Gastroesophageal sphincter (tissue), 3 donors: ENCODE measurements at regions not wholly inside any gene's neighbourhood (a gene's known extent, or its start where the extent isn't known, plus 50 kb on each side); places are given as distances from the start of the nearest gene placed in this dataset.

Experiments used
- POLR2A ChIP-seq, 2 donors: fragments of 450-650 bp; IDR thresholded peaks; one replicate each; pipeline ENCODE4 v1.6.1; 2017; ENCODE audit warnings: antibody characterized with exemption in 2 of 2, mild to moderate bottlenecking in 2 of 2, moderate library complexity in 1 of 2
- POLR2AphosphoS5 ChIP-seq: sonication (generic); formaldehyde crosslinking; IDR thresholded peaks from one replicate; pipeline ENCODE4 v1.6.1; 2017; ENCODE audit warnings: antibody characterized with exemption
- TF ChIP-seq, protein P1 (sequence below), 4 experiments: fragments of 200-600 bp in 2 of 4; fragments of 450-650 bp in 2 of 4; sonication (generic) in 1 of 4; IDR thresholded peaks; one replicate each; pipeline ENCODE4 v1.5.1; 2017 to 2019; ENCODE audit warnings: antibody characterized with exemption in 4 of 4, mild to moderate bottlenecking in 2 of 4, moderate library complexity in 2 of 4

DNA sequence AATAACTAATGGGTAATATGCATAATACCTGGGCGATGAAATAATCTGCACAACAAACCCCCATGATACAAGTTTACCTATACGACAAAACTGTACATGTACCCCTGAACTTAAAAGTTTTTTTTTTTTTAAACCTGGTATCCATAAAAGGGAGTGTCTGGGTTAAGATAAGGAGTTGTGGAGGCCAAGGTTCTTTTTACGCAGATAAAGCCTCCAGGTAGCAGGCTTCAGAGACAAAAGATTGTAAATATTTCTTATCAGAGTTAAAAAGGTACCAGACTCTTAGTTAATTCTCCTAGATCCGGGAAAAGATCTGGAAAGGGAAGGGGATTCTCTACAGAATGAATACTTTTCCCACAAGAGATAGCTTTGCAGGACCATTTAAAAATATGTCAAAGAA, 259.4 kb upstream of the SSTR1 start:
- TF ChIP-seq POLR2A (IDR thresholded peaks at IDR 0.05), result no peak
- TF ChIP-seq, protein P1, sequence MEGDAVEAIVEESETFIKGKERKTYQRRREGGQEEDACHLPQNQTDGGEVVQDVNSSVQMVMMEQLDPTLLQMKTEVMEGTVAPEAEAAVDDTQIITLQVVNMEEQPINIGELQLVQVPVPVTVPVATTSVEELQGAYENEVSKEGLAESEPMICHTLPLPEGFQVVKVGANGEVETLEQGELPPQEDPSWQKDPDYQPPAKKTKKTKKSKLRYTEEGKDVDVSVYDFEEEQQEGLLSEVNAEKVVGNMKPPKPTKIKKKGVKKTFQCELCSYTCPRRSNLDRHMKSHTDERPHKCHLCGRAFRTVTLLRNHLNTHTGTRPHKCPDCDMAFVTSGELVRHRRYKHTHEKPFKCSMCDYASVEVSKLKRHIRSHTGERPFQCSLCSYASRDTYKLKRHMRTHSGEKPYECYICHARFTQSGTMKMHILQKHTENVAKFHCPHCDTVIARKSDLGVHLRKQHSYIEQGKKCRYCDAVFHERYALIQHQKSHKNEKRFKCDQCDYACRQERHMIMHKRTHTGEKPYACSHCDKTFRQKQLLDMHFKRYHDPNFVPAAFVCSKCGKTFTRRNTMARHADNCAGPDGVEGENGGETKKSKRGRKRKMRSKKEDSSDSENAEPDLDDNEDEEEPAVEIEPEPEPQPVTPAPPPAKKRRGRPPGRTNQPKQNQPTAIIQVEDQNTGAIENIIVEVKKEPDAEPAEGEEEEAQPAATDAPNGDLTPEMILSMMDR (IDR thresholded peaks at IDR 0.05), result no peak
- no peak for TF ChIP-seq POLR2AphosphoS5
